ENCODE measurements at regions not wholly inside any gene's neighbourhood (a gene's known extent, or its start where the extent isn't known, plus 50 kb on each side); places are given as distances from the start of the nearest gene placed in this dataset.
"Not testable (repeated sequence)": the region's sequence is repeated elsewhere in the genome, so short reads cannot be mapped to it uniquely, and the experiment has no call there.

DNA sequence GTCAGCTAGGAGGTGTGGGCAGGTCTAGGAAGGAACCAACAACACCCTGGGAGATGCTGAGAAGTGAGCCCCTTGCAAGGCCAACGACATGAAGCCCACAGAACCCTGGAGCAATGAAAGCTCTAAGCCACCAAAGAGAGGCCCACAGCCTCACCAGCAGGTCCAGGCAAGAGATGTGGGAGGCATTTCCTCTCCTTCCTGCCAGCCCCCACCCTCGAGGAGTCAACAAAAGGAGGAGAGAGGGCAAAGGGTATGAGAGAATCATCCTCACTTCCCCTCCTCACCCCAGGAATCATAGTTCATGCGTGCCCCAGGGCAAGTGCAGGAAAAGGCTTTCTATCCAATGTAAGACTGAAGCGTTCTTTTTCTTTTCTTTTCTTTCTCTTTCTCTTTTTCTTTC lies 195.8 kb downstream of the SHQ1 start:
- TF ChIP-seq POLR2A (IDR thresholded peaks at IDR 0.05; ENCODE audit: low read depth, low read length) = no peak
- FAIRE-seq = no peak
- DNase-seq (ENCODE audit: insufficient read length, low spot score) = no peak

DNA sequence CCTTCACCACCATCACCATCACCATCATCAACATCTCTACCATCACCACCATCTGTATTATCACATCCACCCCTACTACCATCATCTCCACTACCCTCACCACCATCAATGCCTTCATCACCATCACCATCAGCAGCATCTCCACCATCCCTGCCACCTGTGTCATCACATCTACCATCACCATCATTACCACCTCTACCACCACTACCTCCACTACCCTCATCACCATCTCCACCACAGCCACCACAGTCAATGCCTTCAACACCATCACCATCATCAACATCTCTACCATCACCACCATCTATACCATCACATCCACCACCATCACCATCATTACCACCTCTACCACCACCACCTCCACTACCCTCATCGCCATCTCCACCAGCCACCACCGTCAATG lies 196.7 kb downstream of the SHQ1 start:
- DNase-seq (ENCODE audit: insufficient read length, low spot score) (no peak), FAIRE-seq (no peak)
- no peak for TF ChIP-seq POLR2A (IDR thresholded peaks at IDR 0.05; ENCODE audit: low read depth, low read length)

DNA sequence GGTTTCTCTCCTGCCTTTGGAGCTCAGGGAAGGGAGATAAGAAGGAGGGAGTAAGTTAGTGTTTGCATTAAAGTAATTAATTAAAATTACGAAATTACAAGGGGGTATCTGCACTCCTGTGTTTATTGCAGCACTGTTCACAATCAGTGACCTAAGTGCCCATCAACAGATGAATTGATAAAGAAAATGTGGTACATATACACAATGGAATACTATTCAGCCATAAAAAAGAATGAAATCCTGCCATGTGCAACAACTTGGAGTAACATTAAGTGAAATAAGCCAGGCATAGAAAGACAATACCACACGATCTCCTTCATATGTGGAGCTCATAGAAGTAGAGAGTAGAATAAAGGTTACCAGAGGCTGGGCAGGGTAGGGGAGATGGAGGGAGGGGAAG lies 202.0 kb downstream of the SHQ1 start:
- TF ChIP-seq POLR2A (IDR thresholded peaks at IDR 0.05; ENCODE audit: low read depth, low read length) = no peak
- FAIRE-seq = no peak
- DNase-seq (ENCODE audit: insufficient read length, low spot score) = no peak

DNA sequence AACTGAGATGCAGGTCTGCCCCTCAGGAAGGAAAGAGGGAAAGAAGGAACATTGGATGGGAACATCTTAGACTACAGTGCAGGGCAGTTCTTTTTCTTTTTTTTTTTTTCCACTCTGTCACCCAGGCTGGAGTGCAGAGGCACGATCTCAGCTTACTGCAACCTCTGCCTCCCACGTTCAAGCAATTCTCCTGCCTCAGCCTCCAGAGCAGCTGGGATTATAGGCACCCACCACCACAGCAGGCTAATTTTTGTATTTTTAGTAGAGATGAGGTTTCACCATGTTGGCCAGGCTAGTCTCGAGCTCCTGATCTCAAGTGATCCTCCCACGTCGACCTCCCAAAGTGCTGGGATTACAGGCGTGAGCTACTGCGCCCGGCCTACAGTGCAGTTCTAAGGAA lies 204.6 kb downstream of the SHQ1 start:
- FAIRE-seq; DNase-seq (ENCODE audit: insufficient read length, low spot score): not testable (repeated sequence)

DNA sequence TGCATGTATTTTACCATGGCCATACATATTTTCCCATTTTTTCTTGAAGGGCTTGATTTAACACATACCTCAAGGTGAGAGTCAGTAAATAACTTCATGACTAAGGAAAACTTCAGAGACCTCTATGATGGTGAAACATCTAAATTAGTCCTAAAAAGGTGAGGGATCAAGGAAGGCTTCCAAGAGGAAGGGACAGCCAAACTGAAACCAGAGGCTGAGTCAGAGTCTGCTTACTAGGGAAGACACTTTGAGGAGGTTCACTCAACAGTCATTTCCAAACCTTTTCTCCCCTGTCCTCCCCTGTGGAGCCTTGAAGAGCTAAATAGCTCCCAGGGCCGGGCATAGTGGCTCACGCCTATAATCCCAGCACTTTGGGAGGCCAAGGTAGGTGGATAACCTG lies 206.6 kb downstream of the SHQ1 start:
- FAIRE-seq (no peak), DNase-seq (ENCODE audit: insufficient read length, low spot score) (no peak)

DNA sequence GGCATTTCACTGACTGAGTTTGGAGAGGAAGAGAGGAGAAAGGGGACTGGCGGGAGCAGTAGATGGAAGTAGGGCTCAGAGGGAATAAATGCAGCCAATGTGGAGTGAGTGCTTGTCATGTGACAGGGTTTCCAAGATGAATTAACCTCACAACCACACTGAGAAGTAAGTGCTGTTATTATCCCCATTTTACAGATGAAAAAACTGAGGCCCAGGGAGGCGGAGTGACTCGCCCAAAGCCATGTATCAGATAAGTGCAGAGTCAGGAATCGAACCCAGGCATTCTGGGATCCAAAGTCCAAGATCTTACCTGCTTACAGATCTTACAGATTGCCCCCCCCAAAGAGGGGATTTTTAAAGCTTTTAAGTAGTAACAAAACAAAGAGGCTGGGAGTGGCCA lies 207.2 kb downstream of the SHQ1 start:
- DNase-seq (ENCODE audit: insufficient read length, low spot score) (no peak), FAIRE-seq (no peak)
- no peak for TF ChIP-seq POLR2A (IDR thresholded peaks at IDR 0.05; ENCODE audit: low read depth, low read length)

More for the DNA sequence above, 206.6 kb downstream of the SHQ1 start:
- TF ChIP-seq POLR2A (IDR thresholded peaks at IDR 0.05; ENCODE audit: low read depth, low read length) = no peak

DNA sequence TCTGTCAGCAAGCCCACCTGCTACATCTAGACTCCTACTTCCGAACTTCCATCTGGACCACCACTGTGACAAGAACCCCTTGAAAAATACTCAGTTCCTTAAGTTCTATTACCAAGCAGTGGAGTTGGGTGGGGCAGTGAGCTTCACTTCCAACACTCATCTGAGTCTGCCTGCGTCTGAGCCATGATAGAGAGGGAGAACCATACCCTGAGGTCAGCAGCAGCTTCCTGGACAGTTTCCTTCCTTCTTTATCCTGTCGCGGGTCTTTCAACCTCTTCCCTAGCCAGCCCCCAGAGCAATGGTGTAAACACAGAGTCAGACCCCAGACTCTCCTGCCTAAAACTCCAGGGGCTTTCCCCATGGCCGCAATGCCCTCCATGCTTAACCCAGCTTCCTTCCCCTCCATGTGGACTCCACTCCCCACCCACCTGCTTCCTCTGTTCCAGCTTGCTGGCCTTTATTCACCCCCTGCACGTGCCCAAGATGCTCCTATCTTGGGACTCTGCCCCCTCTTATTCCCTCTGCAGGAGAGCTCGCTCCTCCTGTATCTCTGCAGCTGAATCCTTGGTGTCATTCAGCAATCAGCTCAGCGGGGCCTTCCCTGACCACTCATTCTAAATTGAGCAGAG lies 211.2 kb downstream of the SHQ1 start:
- FAIRE-seq = no peak
- DNase-seq (ENCODE audit: insufficient read length, low spot score) = no peak
- no peak for TF ChIP-seq POLR2A (IDR thresholded peaks at IDR 0.05; ENCODE audit: low read depth, low read length)

DNA sequence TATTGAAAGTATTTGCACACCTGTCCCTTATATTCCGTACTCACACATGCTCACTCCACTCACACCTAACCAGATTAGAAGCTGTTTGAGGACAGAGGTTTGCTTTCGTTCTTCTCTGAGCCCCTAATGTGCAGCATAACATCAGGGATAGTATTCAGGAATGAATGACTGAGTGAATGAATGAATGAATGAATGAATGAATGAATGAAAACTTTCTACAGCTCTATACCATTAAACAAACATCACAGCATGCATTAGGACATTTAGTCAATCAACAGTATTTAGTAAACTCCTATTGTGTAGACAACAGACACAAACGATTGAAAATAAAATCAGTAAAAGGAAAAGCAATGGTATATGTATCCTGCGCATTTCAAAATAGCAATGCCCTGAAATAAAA lies 212.7 kb downstream of the SHQ1 start:
- FAIRE-seq (no peak), DNase-seq (ENCODE audit: insufficient read length, low spot score) (no peak)
- TF ChIP-seq POLR2A (IDR thresholded peaks at IDR 0.05; ENCODE audit: low read depth, low read length) = no peak

DNA sequence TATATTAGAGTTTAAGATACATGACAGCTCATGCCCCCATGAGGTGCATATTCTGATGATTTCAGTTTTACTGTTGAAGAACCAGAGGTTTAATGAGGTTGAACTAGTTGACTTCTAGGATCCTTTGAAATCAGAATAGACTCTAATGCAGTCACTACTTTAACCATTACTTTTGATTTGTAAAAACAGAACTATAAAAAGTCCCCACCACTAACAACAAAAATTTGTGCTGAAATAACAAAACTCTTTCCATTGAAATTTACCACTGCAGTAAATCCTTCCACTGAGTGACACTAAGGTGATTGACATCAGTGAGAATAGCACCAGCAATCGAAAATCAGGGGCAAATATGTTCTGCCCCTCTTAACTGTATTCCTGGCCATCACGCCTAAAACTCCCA lies 214.1 kb downstream of the SHQ1 start:
- FAIRE-seq (no peak), DNase-seq (ENCODE audit: insufficient read length, low spot score) (no peak)
- no peak for TF ChIP-seq POLR2A (IDR thresholded peaks at IDR 0.05; ENCODE audit: low read depth, low read length)

DNA sequence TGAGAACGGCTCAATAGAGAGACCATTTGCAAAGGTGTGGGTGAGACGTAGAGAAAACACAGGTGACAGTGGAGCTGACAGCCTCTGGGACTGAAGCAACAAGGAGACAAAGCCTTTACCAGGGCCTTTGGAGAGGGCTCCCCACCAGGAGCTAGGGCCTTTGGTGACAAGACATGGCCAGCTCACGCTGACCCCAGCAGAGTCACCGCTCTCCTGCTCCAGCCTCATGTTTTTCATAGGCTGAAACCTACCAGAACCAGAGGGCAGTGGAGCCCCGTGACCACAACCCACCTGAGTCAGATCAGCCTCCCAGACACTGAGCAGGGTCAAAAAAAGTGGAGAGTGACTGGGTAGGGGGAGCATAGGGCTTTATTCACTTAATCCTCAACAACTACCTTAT lies 214.7 kb downstream of the SHQ1 start:
- FAIRE-seq = no peak
- no peak for DNase-seq (ENCODE audit: insufficient read length, low spot score)
- TF ChIP-seq POLR2A (IDR thresholded peaks at IDR 0.05; ENCODE audit: low read depth, low read length) = no peak

DNA sequence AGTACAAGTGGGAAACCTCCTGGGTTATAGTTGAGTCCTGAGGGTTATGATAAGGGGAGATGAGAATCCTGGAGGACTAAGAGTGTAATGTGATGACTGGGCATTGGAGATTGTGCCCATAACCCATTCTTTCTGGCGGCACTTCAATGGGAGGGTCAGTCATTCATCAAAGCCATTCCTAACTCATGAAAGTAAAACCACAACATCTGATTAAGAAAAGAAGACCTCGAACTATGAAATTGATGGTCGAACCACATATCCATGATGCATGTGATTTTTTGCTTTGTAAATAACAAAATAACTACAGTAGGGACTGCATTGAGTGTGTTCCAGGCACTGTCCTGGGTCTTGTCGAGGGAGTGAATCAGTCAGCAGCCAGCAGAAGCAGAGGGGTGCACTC lies 215.1 kb downstream of the SHQ1 start:
- TF ChIP-seq POLR2A (IDR thresholded peaks at IDR 0.05; ENCODE audit: low read depth, low read length) = no peak
- DNase-seq (ENCODE audit: insufficient read length, low spot score) = no peak
- no peak for FAIRE-seq

DNA sequence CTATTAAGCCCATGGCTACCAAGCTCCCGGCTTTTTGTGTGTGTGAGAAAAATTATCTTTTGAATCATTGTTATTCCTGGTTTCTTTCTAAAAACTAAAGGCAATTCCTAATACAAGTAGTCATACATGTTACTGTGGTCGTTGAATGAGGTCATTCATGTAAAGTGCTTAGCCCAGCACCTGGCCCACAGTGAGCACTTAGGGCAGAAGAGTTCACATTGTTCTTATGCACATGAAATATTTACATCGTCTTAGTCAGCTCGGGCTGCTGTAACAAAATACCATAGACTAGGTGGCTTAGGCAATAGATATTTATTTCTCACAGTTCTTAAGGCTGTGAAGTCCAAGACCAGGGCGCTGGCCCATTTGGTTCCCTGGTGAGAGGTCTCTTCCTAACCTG lies 216.1 kb downstream of the SHQ1 start:
- DNase-seq (ENCODE audit: insufficient read length, low spot score) = no peak
- TF ChIP-seq POLR2A (IDR thresholded peaks at IDR 0.05; ENCODE audit: low read depth, low read length) = no peak
- FAIRE-seq = no peak

DNA sequence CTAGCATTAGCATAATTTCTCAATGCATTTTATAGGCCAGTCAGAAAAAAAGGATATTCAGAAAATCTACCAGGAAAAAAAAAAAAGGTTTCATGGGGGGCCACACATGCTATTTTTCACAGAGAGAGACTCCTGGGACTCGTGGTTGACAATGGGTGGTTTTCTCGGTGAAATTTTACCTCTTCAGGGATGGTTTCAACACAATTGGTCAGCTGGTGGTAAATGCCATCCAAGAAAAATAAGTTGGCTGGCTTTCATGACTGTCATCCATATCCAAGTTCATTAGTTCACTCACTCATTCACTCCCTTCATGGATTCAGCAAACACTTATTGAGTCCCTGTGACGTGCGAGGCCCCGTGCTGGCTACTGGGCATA lies 217.3 kb downstream of the SHQ1 start:
- DNase-seq (ENCODE audit: insufficient read length, low spot score) (no peak), FAIRE-seq (no peak)
- TF ChIP-seq POLR2A (IDR thresholded peaks at IDR 0.05; ENCODE audit: low read depth, low read length) = no peak

DNA sequence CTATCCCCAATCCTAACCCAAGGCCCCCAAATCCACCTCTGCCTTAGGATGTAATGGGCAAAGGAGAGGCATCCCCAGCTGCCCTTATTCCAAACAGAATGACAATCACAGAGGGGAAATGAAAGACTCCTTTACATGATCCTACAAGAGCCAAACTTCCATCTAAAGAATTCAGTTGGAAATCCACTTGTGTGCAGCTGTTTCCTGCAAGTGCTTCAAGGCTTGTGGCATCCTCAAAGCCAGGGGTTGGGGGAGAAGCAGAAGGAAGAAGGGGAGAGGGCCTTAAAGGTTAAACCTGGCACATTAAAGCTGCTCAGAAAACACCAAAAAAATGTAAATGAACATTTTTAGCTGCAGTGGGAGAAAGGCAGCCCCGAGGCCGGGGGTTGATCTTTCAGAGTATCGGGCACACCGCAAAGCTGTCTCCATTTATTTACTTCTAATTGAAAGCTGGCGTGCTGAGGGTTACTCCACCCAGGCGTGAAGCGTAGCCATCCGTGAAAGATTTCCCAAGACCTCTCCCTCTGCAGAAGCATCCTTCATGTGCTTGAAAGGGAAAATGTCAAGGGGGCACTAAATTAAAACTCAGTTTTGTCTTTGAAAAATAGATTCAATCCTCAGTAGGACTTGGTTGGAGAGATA lies 217.8 kb downstream of the SHQ1 start:
- FAIRE-seq = no peak

DNA sequence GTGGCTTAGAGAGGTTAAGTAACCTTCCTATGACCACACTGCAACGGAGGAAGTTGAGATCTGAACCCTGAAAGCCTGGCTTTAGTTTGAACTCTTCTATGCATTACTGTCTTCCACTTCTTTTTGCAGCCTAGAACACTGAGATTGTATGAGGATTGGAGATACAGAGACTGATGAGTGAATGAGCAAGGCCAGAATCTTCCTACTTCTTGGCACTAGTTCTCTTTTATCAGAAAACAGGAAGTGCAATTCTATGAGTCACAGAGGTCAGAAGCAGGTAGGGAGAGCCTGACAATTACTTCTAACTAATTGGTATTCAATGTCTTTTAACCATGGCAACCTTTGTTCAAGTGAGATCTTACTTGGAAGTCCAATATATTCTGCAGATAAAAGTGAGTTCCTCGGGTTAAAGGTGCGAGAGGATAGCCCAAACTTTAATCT lies 219.0 kb downstream of the SHQ1 start:
- TF ChIP-seq POLR2A (IDR thresholded peaks at IDR 0.05; ENCODE audit: low read depth, low read length) = no peak
- FAIRE-seq (no peak), DNase-seq (ENCODE audit: insufficient read length, low spot score) (no peak)

More for the DNA sequence above, 217.8 kb downstream of the SHQ1 start:
- no peak for DNase-seq (ENCODE audit: insufficient read length, low spot score)
- TF ChIP-seq POLR2A (IDR thresholded peaks at IDR 0.05; ENCODE audit: low read depth, low read length) = no peak

Data from H54 (cell line).